IMR-90 (cell line): ENCODE measurements at regions not wholly inside any gene's neighbourhood (a gene's known extent, or its start where the extent isn't known, plus 50 kb on each side); places are given as distances from the start of the nearest gene placed in this dataset.
"Not testable (repeated sequence)": the region's sequence is repeated elsewhere in the genome, so short reads cannot be mapped to it uniquely, and the experiment has no call there.

Experiments
- ATAC-seq: fragments of 200-7000 bp; cut with Tn5 transposase; 2 replicates; pipeline ENCODE4 v1.9.1; 2020; ENCODE audit warnings: low read depth, mild to moderate bottlenecking, moderate library complexity
- BruUV-seq: library from RNA; stranded (reverse); fragments of 400-500 nt; replicated peaks from 2 replicates; lab custom pipeline; 2021; lab: Mats Ljungman, UMichigan
- CTCF ChIA-PET: fragments of 300-600 bp; formaldehyde crosslinking; extraction: SDS; loops from one replicate; lab custom pipeline; 2021; ENCODE audit warnings: antibody characterized with exemption; lab: Yijun Ruan, JAX
- POLR2A ChIA-PET: fragments of 300-600 bp; sonication (Branson Sonifier 250); formaldehyde crosslinking; loops from one replicate; lab custom pipeline; 2022; ENCODE audit warnings: antibody characterized with exemption; ENCODE audit not compliant: unreplicated experiment; lab: Charles Lee
- DNase-seq: peaks from one replicate; pipeline ENCODE4 v3.0.0; 2013
- H2AFZ ChIP-seq: replicated peaks from 2 replicates; pipeline ENCODE3; 2013; ENCODE audit warnings: low read length, mild to moderate bottlenecking; ENCODE audit not compliant: poor library complexity
- H2AK5ac ChIP-seq: 2 replicates; pipeline ENCODE4 v1.6.1; 2013; ENCODE audit warnings: low read depth, low read length, inconsistent platforms
- H2AK9ac ChIP-seq: replicated peaks from 2 replicates; pipeline ENCODE3; 2013; ENCODE audit warnings: mild to moderate bottlenecking, low read depth, low read length, moderate library complexity; ENCODE audit not compliant: poor library complexity
- H2BK120ac ChIP-seq: 2 replicates; pipeline ENCODE4 v1.6.1; 2013; ENCODE audit warnings: low read depth, low read length, inconsistent platforms
- H2BK15ac ChIP-seq: 3 replicates; pipeline ENCODE4 v1.6.1; 2013; ENCODE audit warnings: low read depth, low read length, inconsistent platforms
- H2BK20ac ChIP-seq: 2 replicates; pipeline ENCODE4 v1.6.1; 2013; ENCODE audit warnings: low read depth, mild to moderate bottlenecking, inconsistent platforms, low read length, moderate library complexity
- H2BK5ac ChIP-seq: 2 replicates; pipeline ENCODE4 v1.6.1; 2013; ENCODE audit warnings: mild to moderate bottlenecking, low read depth, low read length, inconsistent platforms; ENCODE audit not compliant: poor library complexity, severe bottlenecking
- H3K14ac ChIP-seq: replicated peaks from 2 replicates; pipeline ENCODE4 v1.6.1; 2013; ENCODE audit warnings: low read depth, low read length, inconsistent platforms
- H3K18ac ChIP-seq: 2 replicates; pipeline ENCODE4 v1.6.1; 2013; ENCODE audit warnings: low read depth, low read length, control low read depth
- H3K23ac ChIP-seq: 2 replicates; pipeline ENCODE4 v1.6.1; 2013; ENCODE audit warnings: low read depth, low read length, inconsistent platforms
- H3K27ac ChIP-seq: 2 replicates; pipeline ENCODE4 v1.5.1; 2013; ENCODE audit warnings: mild to moderate bottlenecking, control low read depth, low read length; ENCODE audit not compliant: insufficient read depth
- H3K27me3 ChIP-seq: 2 replicates; pipeline ENCODE4 v1.6.1; 2013; ENCODE audit warnings: low read length; ENCODE audit not compliant: control insufficient read depth, insufficient read depth
- H3K36me3 ChIP-seq: 2 replicates; pipeline ENCODE4 v1.6.1; 2013; ENCODE audit warnings: low read length, mixed read lengths; ENCODE audit not compliant: control insufficient read depth, insufficient read depth
- H3K4ac ChIP-seq: 2 replicates; pipeline ENCODE4 v1.6.1; 2013; ENCODE audit warnings: low read depth, low read length, inconsistent platforms
- H3K4me1 ChIP-seq: 2 replicates; pipeline ENCODE4 v1.6.1; 2013; ENCODE audit warnings: low read length, mixed read lengths; ENCODE audit not compliant: control insufficient read depth, insufficient read depth
- H3K4me2 ChIP-seq: 2 replicates; pipeline ENCODE4 v1.6.1; 2013; ENCODE audit warnings: low read depth, mild to moderate bottlenecking, control low read depth, low read length, moderate library complexity
- H3K4me3 ChIP-seq: 2 replicates; pipeline ENCODE4 v1.5.1; 2013; ENCODE audit warnings: low read depth, mild to moderate bottlenecking, control low read depth, low read length, moderate library complexity; ENCODE audit not compliant: insufficient read depth
- H3K56ac ChIP-seq: 2 replicates; pipeline ENCODE4 v1.6.1; 2013; ENCODE audit warnings: low read length, inconsistent platforms; ENCODE audit not compliant: insufficient read depth; ENCODE audit errors: extremely low read depth
- H3K79me1 ChIP-seq, 2 experiments: 2 replicates each; pipeline ENCODE4 v1.6.1; 2013; ENCODE audit warnings: low read length in 2 of 2, inconsistent platforms in 1 of 2, low read depth in 1 of 2
- H3K9ac ChIP-seq: 2 replicates; pipeline ENCODE4 v1.6.1; 2013; ENCODE audit warnings: low read depth, low read length, control low read depth
- H3K9me1 ChIP-seq: 2 replicates; pipeline ENCODE4 v1.6.1; 2013; ENCODE audit warnings: low read length, inconsistent platforms; ENCODE audit not compliant: insufficient read depth
- H3K9me3 ChIP-seq: 2 replicates; pipeline ENCODE4 v1.6.1; 2013; ENCODE audit warnings: low read length; ENCODE audit not compliant: control insufficient read depth, insufficient read depth
- H4K20me1 ChIP-seq: 2 replicates; pipeline ENCODE4 v1.6.1; 2013; ENCODE audit warnings: low read length, inconsistent platforms; ENCODE audit not compliant: insufficient read depth
- H4K5ac ChIP-seq: 2 replicates; pipeline ENCODE4 v1.6.1; 2013; ENCODE audit warnings: mild to moderate bottlenecking, low read depth, low read length, control low read depth
- H4K8ac ChIP-seq, 2 experiments: 2 replicates each; pipeline ENCODE4 v1.6.1; 2013; ENCODE audit warnings: low read depth in 2 of 2, low read length in 2 of 2, control low read depth in 1 of 2, inconsistent platforms in 1 of 2
- H4K91ac ChIP-seq: 2 replicates; pipeline ENCODE4 v1.6.1; 2013; ENCODE audit warnings: low read depth, low read length, inconsistent platforms; ENCODE audit not compliant: insufficient read depth
- WGBS, 2 experiments: methylation state at CpG; one replicate each; pipeline versions ENCODE4 v1.1.5 to v1.1.7; 2013; ENCODE audit warnings: missing lambda C conversion rate in 2 of 2; ENCODE audit not compliant: insufficient read length in 1 of 2; ENCODE audit errors: extremely low coverage in 2 of 2; 5-methylcytosine and 5-hydroxymethylcytosine counted together
- dilution Hi-C: fragments of 300-500 bp; cut with HindIII; formaldehyde crosslinking; loops from one replicate; pipeline ENCODE4 v1.14.3; 2018; ENCODE audit warnings: low sequenced_read_pairs; ENCODE audit not compliant: unreplicated experiment
- in situ Hi-C: fragments of 300-500 bp; cut with MboI; formaldehyde crosslinking; loops from 3 replicates; pipeline ENCODE4 v1.14.3; 2019; ENCODE audit warnings: low sequenced_read_pairs, inconsistent platforms, mixed read lengths
- intact Hi-C: fragments of 100-400 bp; cut with micrococcal nuclease; formaldehyde crosslinking; loops from 2 replicates; pipeline ENCODE4 v1.10.0; 2022

GRCh38 chr22:22822553-22822952, 65.1 kb upstream of the IGLL5 start:
- POLR2A ChIA-PET: interaction anchor here (0.6 kb wide), 1 partner anchor 276 kb away, joined by 3 read pairs; no protein-coding TSS in a partner anchor
- H2BK5ac ChIP-seq, H3K4me2 ChIP-seq, H3K27ac ChIP-seq, dilution Hi-C loops, H3K27me3 ChIP-seq, H3K9me3 ChIP-seq, H2AK5ac ChIP-seq, H4K8ac ChIP-seq, H2BK120ac ChIP-seq, H3K4ac ChIP-seq, H3K18ac ChIP-seq, H3K23ac ChIP-seq, H4K91ac ChIP-seq, H4K5ac ChIP-seq, in situ Hi-C loops, H3K4me3 ChIP-seq, intact Hi-C loops, DNase-seq, H3K79me1 ChIP-seq, CTCF ChIA-PET, H3K9me1 ChIP-seq, H3K36me3 ChIP-seq, H3K14ac ChIP-seq, H3K56ac ChIP-seq, H3K9ac ChIP-seq, H3K4me1 ChIP-seq, H2AK9ac ChIP-seq, H2BK15ac ChIP-seq, H4K20me1 ChIP-seq, H2AFZ ChIP-seq, BruUV-seq, H2BK20ac ChIP-seq, ATAC-seq: not testable (repeated sequence)
- 45% methylated on average over 2 of the region's 5 CpGs; no CpG with 5 or more reads in 1 of the 2 experiments for WGBS, 2 experiments
